HL-60 (cell line): ENCODE measurements at regions not wholly inside any gene's neighbourhood (a gene's known extent, or its start where the extent isn't known, plus 50 kb on each side); places are given as distances from the start of the nearest gene placed in this dataset.

Experiments
- DNase-seq, 2 experiments: peaks; one replicate each; pipeline ENCODE4 v3.0.0-alpha.2; 2010 to 2020; ENCODE audit warnings: low read depth in 1 of 2, low spot score in 1 of 2
- H3K27ac ChIP-seq: fragments of 250-450 bp; sonication (Bioruptor Pico); replicated peaks from 2 replicates; pipeline ENCODE4 v1.5.1; 2020; ENCODE audit warnings: mild to moderate bottlenecking, moderate library complexity
- H3K27me3 ChIP-seq: fragments of 250-450 bp; sonication (Bioruptor Pico); 2 replicates; pipeline ENCODE4 v1.5.1; 2021; ENCODE audit warnings: mild to moderate bottlenecking, moderate library complexity; ENCODE audit not compliant: insufficient read depth, poor library complexity, severe bottlenecking
- H3K4me3 ChIP-seq: replicated peaks from 2 replicates; pipeline ENCODE4 v1.5.1; 2011; ENCODE audit warnings: mild to moderate bottlenecking, control low read depth, low read length; ENCODE audit not compliant: insufficient read depth
- CTCF ChIP-seq: IDR thresholded peaks from one replicate; pipeline ENCODE4 v1.5.1; 2011; ENCODE audit warnings: low read length, control low read depth, inconsistent platforms; ENCODE audit not compliant: insufficient read depth
- GABPA ChIP-seq: IDR thresholded peaks from 2 replicates; pipeline ENCODE4 v1.6.1; 2012; ENCODE audit warnings: low read depth
- POLR2AphosphoS5 ChIP-seq: IDR thresholded peaks from 2 replicates; pipeline ENCODE4 v1.6.1; 2012; ENCODE audit warnings: low read depth
- REST ChIP-seq: IDR thresholded peaks from 2 replicates; pipeline ENCODE4 v1.6.1; 2012; ENCODE audit warnings: low read depth; ENCODE audit not compliant: insufficient replicate concordance
- SPI1 ChIP-seq: IDR thresholded peaks from 2 replicates; pipeline ENCODE4 v1.6.1; 2012; ENCODE audit warnings: low read depth, mild to moderate bottlenecking, borderline replicate concordance

DNA sequence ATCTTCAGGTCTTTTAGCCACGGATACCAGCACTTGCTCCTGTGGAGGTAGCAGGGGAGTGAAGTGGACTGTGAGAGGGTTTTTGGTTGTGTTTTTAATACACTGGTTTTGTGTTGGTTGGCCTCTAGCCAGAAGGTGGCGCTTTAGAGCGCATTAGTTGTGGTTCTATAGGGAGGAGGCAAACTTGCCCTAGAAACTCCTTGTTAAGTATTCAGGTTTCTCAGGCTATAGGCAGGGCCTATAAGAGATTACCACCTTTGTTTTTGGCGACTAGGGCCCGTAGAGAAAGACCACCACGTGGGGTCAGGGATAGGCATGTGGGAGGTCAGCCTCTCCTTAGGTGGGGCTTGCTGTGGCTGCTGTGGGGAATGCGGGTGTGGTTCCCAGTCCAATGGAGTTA is 221.6 kb upstream of the SPANXN4 start:
- DNase-seq: peak in 1 of 2 experiments; percentile 3
- TF ChIP-seq REST (no peak), POLR2AphosphoS5 (no peak)
- no peak overlapping the region for H3K27ac ChIP-seq

DNA sequence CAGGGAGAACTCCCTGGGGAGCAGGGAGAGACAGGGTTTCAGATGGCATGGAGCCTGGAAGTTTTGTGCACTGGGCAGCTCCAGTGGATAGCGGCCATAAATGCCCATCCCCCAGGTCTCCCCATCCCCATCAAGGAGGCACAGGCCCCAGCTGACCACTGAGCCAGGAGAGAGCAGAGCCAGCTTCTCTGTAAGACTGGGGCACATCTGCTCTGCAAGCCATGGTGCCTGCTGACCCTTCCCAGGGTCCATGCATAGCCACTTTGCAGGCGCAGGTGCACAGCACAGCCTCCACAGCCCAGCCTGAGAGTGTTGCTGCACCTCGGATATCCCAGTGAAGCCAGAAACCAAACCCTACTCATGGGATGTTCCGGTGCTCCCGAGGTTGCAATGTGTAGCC is 206.3 kb upstream of the SPANXN4 start:
- no peak for DNase-seq
- no peaks in the 10 kb centered on the region for H3K27me3 ChIP-seq
- no peak for TF ChIP-seq CTCF
- no peak overlapping the region for H3K4me3 ChIP-seq
- H3K27ac ChIP-seq: no peak overlapping the region

More for the DNA sequence above, 221.6 kb upstream of the SPANXN4 start:
- Histone ChIP-seq H3K4me3 (no peak overlapping the region), H3K27me3 (no peaks in the 10 kb centered on the region)

GRCh38 chrX:142828129-142828528 is 197.6 kb upstream of the SPANXN4 start:
- no peak overlapping the region for H3K4me3 ChIP-seq
- TF ChIP-seq GABPA (no peak), POLR2AphosphoS5 (no peak), SPI1 (no peak), CTCF (no peak), REST (no peak)

DNA sequence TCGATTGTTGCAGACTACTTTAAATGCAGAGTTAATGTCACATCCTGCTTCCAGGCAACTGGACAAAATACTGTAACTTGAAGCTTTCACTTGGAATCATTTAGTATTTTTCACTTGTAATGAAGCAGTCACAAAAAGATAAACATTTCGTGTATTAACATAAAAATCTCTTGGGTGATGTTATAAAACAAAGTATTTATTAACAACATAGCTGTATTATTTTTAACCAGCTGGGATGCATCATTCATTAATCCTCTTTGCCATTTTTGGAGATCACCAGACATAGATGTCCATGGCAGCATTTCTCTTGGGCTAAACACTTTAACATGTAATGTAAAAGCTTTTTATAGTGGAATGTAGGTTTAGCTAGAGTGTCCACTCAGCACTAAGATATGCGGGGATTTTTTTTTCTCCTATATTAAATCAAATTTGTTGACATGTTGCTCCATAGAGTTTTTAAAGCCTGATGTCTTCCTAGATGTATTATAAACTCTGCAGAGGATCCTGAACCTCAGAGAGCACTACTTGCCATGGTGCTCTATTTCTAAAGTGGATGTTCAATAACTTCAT is 193.7 kb upstream of the SPANXN4 start:
- no peak overlapping the region for H3K27ac ChIP-seq
- DNase-seq: no peak
- no peaks in the 10 kb centered on the region for H3K27me3 ChIP-seq

More at GRCh38 chrX:142828129-142828528, 197.6 kb upstream of the SPANXN4 start:
- H3K27me3 ChIP-seq: no peaks in the 10 kb centered on the region
- no peak overlapping the region for H3K27ac ChIP-seq
- no peak for DNase-seq

More for the DNA sequence above, 193.7 kb upstream of the SPANXN4 start:
- H3K4me3 ChIP-seq: no peak overlapping the region
- TF ChIP-seq CTCF (no peak), SPI1 (no peak), REST (no peak), POLR2AphosphoS5 (no peak), GABPA (no peak)
